ENCODE measurements at regions not wholly inside any gene's neighbourhood (a gene's known extent, or its start where the extent isn't known, plus 50 kb on each side); places are given as distances from the start of the nearest gene placed in this dataset.

DNA sequence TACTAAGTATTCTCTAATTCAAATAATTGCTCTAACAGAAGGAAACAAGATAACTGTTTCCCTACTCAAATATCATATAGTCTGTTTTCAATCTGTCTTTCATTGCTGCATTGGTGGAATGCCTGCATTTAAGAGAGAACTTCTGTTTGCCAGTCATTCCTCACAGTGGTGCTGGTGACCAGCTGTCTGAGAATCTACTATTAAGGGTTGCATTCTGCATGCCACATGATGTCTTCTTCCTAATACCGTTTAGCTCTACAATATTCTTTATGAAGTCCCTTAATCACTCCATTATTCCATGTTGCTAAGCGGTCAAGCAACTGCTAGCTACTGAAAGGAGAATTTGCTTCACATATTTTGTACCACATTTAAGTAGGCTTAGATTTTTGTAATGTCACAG lies 167.1 kb upstream of the CENPE start:
- TF ChIP-seq, protein P1, sequence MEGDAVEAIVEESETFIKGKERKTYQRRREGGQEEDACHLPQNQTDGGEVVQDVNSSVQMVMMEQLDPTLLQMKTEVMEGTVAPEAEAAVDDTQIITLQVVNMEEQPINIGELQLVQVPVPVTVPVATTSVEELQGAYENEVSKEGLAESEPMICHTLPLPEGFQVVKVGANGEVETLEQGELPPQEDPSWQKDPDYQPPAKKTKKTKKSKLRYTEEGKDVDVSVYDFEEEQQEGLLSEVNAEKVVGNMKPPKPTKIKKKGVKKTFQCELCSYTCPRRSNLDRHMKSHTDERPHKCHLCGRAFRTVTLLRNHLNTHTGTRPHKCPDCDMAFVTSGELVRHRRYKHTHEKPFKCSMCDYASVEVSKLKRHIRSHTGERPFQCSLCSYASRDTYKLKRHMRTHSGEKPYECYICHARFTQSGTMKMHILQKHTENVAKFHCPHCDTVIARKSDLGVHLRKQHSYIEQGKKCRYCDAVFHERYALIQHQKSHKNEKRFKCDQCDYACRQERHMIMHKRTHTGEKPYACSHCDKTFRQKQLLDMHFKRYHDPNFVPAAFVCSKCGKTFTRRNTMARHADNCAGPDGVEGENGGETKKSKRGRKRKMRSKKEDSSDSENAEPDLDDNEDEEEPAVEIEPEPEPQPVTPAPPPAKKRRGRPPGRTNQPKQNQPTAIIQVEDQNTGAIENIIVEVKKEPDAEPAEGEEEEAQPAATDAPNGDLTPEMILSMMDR (IDR thresholded peaks at IDR 0.05), result no peak
- TF ChIP-seq POLR2A (IDR thresholded peaks at IDR 0.05) (no peak), EP300 (IDR thresholded peaks at IDR 0.05; ENCODE audit: low read depth) (no peak)

Data from transverse colon (tissue), 3 donors.